ENCODE measurements at regions not wholly inside any gene's neighbourhood (a gene's known extent, or its start where the extent isn't known, plus 50 kb on each side); places are given as distances from the start of the nearest gene placed in this dataset.

DNA sequence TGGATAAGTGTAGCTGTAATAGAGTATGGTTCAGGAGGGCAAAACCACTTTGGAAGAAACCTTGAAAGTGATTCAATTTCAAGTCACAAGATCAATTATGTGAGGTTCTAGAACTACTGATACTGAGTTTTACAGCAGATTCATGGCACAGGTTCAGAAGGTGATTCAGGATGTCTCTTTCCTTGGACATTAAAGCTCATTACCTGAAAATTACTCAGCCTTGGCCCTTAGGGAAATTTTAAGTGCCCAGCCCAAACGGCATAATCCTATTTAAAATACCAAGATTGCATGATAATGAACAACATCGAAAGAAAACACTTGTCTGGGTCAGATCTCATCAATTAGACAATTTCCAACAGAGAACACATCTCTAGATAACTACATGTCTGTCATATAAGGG is 70.2 kb upstream of the SLC38A2 start:
- no peaks in the 10 kb centered on the region for H3K36me3 ChIP-seq (ENCODE audit: insufficient read depth, low read length)
- no peaks in the 10 kb centered on the region for H3K79me2 ChIP-seq (replicated peaks; ENCODE audit: insufficient read depth, low read length)
- H3K4me2 ChIP-seq (ENCODE audit: low read length), result no peak overlapping the region
- no peaks in the 10 kb centered on the region for H3K9me3 ChIP-seq (ENCODE audit: low read length)
- H2AFZ ChIP-seq (ENCODE audit: low read depth, low read length), result no peak overlapping the region
- no peak overlapping the region for H3K4me3 ChIP-seq (ENCODE audit: low read length)
- no peaks in the 10 kb centered on the region for H4K20me1 ChIP-seq (ENCODE audit: insufficient read depth)
- no peaks in the 10 kb centered on the region for H3K9me2 ChIP-seq (ENCODE audit: insufficient read depth, low read length)
- H3K9ac ChIP-seq (ENCODE audit: low read length), result no peak overlapping the region
- H3F3A ChIP-seq (ENCODE audit: insufficient read depth, low read length, poor library complexity, severe bottlenecking), result no peaks in the 10 kb centered on the region
- H3K27ac ChIP-seq (ENCODE audit: low read length), result no peak overlapping the region
- H3K27me3 ChIP-seq (ENCODE audit: insufficient read depth, low read depth, low read length), result no peaks in the 10 kb centered on the region
- TF ChIP-seq POLR2AphosphoS5 (IDR thresholded peaks at IDR 0.05), result no peak
- no peak for TF ChIP-seq MXI1 (conservative IDR thresholded peaks at IDR 0.05; ENCODE audit: poor library complexity, severe bottlenecking)

DNA sequence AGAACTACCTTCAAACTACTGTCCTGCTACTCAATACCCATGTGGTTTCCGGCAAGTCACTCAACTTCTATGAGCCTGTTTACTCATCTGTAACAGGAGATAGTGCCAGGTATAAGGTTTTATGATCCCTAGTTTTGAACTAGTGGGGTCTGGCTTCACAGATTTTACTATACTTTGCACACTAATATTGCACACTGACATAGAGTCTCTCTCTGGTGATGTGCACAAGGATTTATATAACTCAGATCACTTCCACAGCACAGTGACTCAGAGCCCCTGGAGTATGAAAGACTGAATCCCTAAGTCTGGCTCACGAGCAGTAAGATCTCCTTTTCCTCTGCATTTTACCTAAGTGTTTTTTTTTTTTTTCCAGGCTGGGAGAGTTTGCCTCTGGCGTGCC is 69.7 kb upstream of the SLC38A2 start:
- no peak overlapping the region for H3K9ac ChIP-seq (ENCODE audit: low read length)
- no peaks in the 10 kb centered on the region for H3K79me2 ChIP-seq (replicated peaks; ENCODE audit: insufficient read depth, low read length)
- H3K4me2 ChIP-seq (ENCODE audit: low read length), result no peak overlapping the region

More for the DNA sequence above, 69.7 kb upstream of the SLC38A2 start:
- Histone ChIP-seq H3K4me3 (ENCODE audit: low read length) (no peak overlapping the region), H4K20me1 (ENCODE audit: insufficient read depth) (no peaks in the 10 kb centered on the region), H3K27me3 (ENCODE audit: insufficient read depth, low read depth, low read length) (no peaks in the 10 kb centered on the region), H2AFZ (ENCODE audit: low read depth, low read length) (no peak overlapping the region), H3K27ac (ENCODE audit: low read length) (no peak overlapping the region), H3K9me2 (ENCODE audit: insufficient read depth, low read length) (no peaks in the 10 kb centered on the region), H3K36me3 (ENCODE audit: insufficient read depth, low read length) (no peaks in the 10 kb centered on the region), H3F3A (ENCODE audit: insufficient read depth, low read length, poor library complexity, severe bottlenecking) (no peaks in the 10 kb centered on the region), H3K9me3 (ENCODE audit: low read length) (no peaks in the 10 kb centered on the region)
- TF ChIP-seq MXI1 (conservative IDR thresholded peaks at IDR 0.05; ENCODE audit: poor library complexity, severe bottlenecking), result no peak
- TF ChIP-seq REST (IDR thresholded peaks at IDR 0.05; ENCODE audit: borderline replicate concordance), result no peak
- TF ChIP-seq EZH2 (IDR thresholded peaks at IDR 0.05; ENCODE audit: borderline replicate concordance, insufficient read depth, low read length, poor library complexity, severe bottlenecking), result no peak
- no peak for TF ChIP-seq SMC3 (conservative IDR thresholded peaks at IDR 0.05; ENCODE audit: poor library complexity)
- no peak for TF ChIP-seq POLR2AphosphoS5 (IDR thresholded peaks at IDR 0.05)
- TF ChIP-seq TAF1 (IDR thresholded peaks at IDR 0.05; ENCODE audit: low read depth), result no peak
- TF ChIP-seq RAD21 (conservative IDR thresholded peaks at IDR 0.05), result no peak
- TF ChIP-seq CTCF (IDR thresholded peaks at IDR 0.05; ENCODE audit: poor library complexity, severe bottlenecking), result no peak
- TF ChIP-seq EP300 (conservative IDR thresholded peaks at IDR 0.05; ENCODE audit: poor library complexity, severe bottlenecking), result no peak
